HUES64 (cell line): ENCODE measurements at regions not wholly inside any gene's neighbourhood (a gene's known extent, or its start where the extent isn't known, plus 50 kb on each side); places are given as distances from the start of the nearest gene placed in this dataset.

Source experiments
- H3K27ac ChIP-seq: 2 replicates; pipeline ENCODE4 v1.7.0; 2013; ENCODE audit warnings: low read depth, low read length, inconsistent platforms
- H3K27me3 ChIP-seq: 2 replicates; pipeline ENCODE4 v1.6.1; 2013; ENCODE audit warnings: mild to moderate bottlenecking, low read length; ENCODE audit not compliant: insufficient read depth
- H3K36me3 ChIP-seq: 2 replicates; pipeline ENCODE4 v1.6.1; 2013; ENCODE audit warnings: mild to moderate bottlenecking, low read length; ENCODE audit not compliant: insufficient read depth
- H3K4me1 ChIP-seq: 2 replicates; pipeline ENCODE4 v1.6.1; 2013; ENCODE audit warnings: mild to moderate bottlenecking, low read length, moderate library complexity; ENCODE audit not compliant: insufficient read depth
- H3K4me3 ChIP-seq: 2 replicates; pipeline ENCODE4 v1.5.1; 2013; ENCODE audit warnings: mild to moderate bottlenecking, low read length, moderate library complexity
- H3K9ac ChIP-seq: 2 replicates; pipeline ENCODE4 v1.6.1; 2013; ENCODE audit warnings: mild to moderate bottlenecking, low read depth, low read length
- H3K9me3 ChIP-seq: 2 replicates; pipeline ENCODE4 v1.6.1; 2013; ENCODE audit warnings: low read depth, low read length; ENCODE audit not compliant: insufficient read depth
- WGBS: fragments of 150-250, 120-280 bp; methylation state at CpG from one replicate; pipeline ENCODE4 v1.1.7; 2013; ENCODE audit warnings: missing lambda C conversion rate; 5-methylcytosine and 5-hydroxymethylcytosine counted together

DNA sequence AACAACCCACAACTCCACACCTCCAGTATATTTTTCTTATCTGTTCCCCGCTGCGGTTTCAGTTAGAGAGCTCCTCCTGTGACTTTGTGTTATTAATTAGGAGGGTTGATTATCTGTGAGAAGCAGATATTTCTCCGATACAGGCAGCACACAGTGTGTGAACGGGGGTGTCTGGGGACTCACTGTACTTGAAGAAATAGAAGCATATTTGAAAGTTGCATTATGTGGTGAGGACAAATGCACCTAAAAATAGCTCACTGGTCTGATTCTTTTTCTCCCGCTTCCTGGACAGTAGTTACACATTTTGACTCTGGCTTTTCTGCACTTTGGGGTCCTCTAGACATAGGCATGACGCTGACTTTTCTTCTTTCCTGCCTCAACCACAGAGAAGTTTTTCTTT lies 277.7 kb downstream of the VRK1 start:
- WGBS, result 88% methylated on average over 6 of the region's 6 CpGs

DNA sequence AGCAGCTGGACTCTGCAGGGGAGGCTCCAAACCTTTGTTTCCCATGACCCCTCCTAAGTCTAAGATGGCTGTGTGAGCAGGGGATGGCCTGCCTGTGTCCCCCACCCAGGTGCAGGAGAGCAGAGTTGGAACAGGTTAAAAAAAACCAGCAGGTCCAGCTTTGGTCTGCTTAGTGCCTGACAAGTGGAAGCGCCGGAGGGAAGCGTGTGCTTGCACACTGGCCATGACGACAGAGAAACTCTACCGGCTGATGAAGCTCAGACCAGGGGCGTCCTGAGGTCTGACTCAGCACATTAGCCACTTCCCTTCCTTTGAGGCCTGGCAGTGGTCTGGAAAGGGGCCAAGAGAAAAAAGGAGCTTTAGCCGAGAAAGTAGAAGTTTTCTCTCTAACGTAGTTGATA lies 280.1 kb downstream of the VRK1 start:
- H3K36me3 ChIP-seq, result no peaks in the 10 kb centered on the region
- no peaks in the 10 kb centered on the region for H3K9me3 ChIP-seq
- no peaks in the 10 kb centered on the region for H3K27me3 ChIP-seq
- H3K4me3 ChIP-seq, result no peak overlapping the region
- no peaks in the 10 kb centered on the region for H3K4me1 ChIP-seq
- WGBS, result 86% methylated on average over 8 of the region's 8 CpGs
- no peak overlapping the region for H3K27ac ChIP-seq
- H3K9ac ChIP-seq, result no peak overlapping the region

More for the DNA sequence above, 277.7 kb downstream of the VRK1 start:
- no peak overlapping the region for H3K9ac ChIP-seq
- no peak overlapping the region for H3K4me3 ChIP-seq
- no peaks in the 10 kb centered on the region for H3K27me3 ChIP-seq
- H3K36me3 ChIP-seq, result no peaks in the 10 kb centered on the region
- no peak overlapping the region for H3K27ac ChIP-seq
- H3K4me1 ChIP-seq, result no peaks in the 10 kb centered on the region; the same call in 1 of the 2 replicates
- H3K9me3 ChIP-seq, result no peaks in the 10 kb centered on the region

DNA sequence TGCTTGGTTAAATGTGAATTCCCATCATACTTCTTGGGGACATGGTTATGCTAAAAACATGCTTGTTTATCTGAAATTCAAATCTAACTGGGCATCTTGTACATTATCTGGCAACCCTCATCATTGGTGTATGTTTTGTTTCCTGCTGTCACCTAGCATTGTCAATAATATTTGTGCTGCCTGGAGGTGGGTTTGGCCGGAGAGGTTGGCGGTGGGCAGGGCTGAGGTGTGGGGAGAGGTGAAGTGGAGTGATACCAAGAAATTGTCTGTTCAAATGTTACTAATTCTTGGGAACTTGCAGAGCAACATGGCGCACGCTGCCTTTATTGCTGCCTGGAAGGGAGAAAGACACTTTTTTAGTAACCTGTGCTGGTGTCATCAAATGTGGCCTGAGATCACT lies 280.5 kb downstream of the VRK1 start:
- no peak overlapping the region for H3K4me3 ChIP-seq
- no peak overlapping the region for H3K27ac ChIP-seq
- H3K9me3 ChIP-seq, result no peaks in the 10 kb centered on the region
- WGBS, result 94% methylated on average over 4 of the region's 4 CpGs
- H3K36me3 ChIP-seq, result no peaks in the 10 kb centered on the region
- no peaks in the 10 kb centered on the region for H3K27me3 ChIP-seq
- no peaks in the 10 kb centered on the region for H3K4me1 ChIP-seq
- H3K9ac ChIP-seq, result no peak overlapping the region

DNA sequence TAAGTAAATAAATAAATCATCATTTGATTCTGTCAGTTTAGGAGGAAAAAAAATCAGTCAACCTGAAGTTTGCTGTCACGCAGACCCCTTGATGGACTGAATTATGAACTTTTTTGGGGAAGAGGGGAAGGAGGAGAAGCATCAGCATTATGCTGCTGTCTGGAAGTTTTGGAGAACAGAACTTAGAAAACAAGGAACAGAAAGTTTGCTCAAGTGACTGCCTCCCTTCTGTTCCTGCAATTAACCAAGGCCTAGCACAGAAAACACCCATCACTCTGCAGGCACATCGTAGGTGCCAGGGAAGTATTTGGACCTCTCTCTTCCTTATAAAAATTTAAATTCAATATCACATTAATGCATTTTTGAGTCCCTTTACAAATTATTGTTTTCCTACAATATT lies 283.8 kb downstream of the VRK1 start:
- Histone ChIP-seq H3K27me3 (no peaks in the 10 kb centered on the region), H3K4me3 (no peak overlapping the region), H3K36me3 (no peaks in the 10 kb centered on the region), H3K4me1 (no peaks in the 10 kb centered on the region), H3K9ac (no peak overlapping the region), H3K27ac (no peak overlapping the region), H3K9me3 (no peaks in the 10 kb centered on the region)
- WGBS, result 95% methylated on average over 2 of the region's 2 CpGs

DNA sequence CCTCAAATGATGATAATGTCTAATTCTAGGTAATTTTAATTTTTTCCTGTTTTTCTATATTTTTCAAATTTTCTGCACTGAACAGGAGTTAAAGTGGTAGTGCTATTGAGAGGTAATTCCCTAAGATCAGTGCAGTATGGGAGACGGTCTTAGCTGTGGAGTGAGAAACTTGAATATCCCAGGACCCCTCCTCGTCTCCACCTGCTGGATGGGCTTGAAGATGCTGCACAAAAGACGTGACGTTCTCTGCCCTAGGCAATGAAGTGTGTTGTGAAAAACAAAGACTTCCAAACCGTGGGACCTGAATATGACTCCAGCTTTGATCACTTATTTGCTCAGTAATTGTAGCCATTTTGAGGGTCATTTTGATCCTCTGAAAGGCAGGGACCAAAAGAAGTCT lies 298.1 kb downstream of the VRK1 start:
- Histone ChIP-seq H3K36me3 (no peaks in the 10 kb centered on the region), H3K4me3 (no peak overlapping the region), H3K4me1 (no peaks in the 10 kb centered on the region), H3K9ac (no peak overlapping the region), H3K27me3 (no peaks in the 10 kb centered on the region), H3K27ac (no peak overlapping the region), H3K9me3 (no peaks in the 10 kb centered on the region)
- 66% methylated on average over 5 of the region's 5 CpGs for WGBS

DNA sequence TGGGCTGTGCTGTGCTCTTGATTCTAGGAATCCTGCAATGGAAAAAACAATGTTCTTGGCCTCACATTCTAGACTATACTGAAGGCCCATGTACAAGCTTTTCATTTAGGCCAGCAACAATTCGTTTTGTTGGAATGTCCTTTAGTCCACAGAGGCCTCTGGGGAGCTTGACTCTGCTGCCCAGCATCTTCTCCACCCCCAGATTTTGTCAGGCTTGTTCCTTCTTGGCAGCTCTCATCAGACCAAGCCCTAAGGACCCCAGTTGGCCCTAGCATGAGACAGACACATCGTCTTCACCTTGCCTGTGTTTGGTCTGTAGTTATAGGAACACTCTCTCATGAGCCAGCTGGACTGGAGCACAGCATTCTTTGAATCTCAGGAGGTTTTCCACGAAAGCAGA lies 300.1 kb downstream of the VRK1 start:
- Histone ChIP-seq H3K36me3 (no peaks in the 10 kb centered on the region), H3K9me3 (no peaks in the 10 kb centered on the region)
- WGBS, result 86% methylated on average over 3 of the region's 3 CpGs

DNA sequence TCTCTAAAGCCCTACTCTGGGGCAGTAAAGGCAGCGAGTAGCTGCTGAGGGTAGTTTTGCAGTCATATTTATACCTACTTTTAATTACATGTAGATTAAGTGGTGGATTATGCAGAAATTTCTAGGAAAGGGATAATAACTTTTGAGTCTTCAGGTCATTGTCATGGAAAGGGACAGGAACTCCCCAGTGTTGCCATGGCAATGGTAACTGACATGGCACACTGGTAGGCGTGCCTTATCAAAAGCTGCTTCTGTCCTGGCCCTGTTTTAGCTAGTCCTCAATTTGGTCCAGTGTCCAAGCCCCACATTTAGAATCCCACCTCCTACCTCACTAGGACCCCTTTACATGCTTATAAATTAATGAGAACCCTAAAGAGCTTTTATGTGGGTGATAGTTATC lies 303.1 kb downstream of the VRK1 start:
- Histone ChIP-seq H3K4me3 (no peak overlapping the region), H3K9ac (no peak overlapping the region), H3K27ac (no peak overlapping the region), H3K36me3 (no peaks in the 10 kb centered on the region), H3K4me1 (no peaks in the 10 kb centered on the region), H3K9me3 (no peaks in the 10 kb centered on the region), H3K27me3 (no peaks in the 10 kb centered on the region)
- WGBS, result 89% methylated on average over 1 of the region's 2 CpGs

More for the DNA sequence above, 300.1 kb downstream of the VRK1 start:
- H3K4me3 ChIP-seq, result no peak overlapping the region
- no peak overlapping the region for H3K9ac ChIP-seq
- no peaks in the 10 kb centered on the region for H3K4me1 ChIP-seq
- H3K27me3 ChIP-seq, result no peaks in the 10 kb centered on the region
- no peak overlapping the region for H3K27ac ChIP-seq

DNA sequence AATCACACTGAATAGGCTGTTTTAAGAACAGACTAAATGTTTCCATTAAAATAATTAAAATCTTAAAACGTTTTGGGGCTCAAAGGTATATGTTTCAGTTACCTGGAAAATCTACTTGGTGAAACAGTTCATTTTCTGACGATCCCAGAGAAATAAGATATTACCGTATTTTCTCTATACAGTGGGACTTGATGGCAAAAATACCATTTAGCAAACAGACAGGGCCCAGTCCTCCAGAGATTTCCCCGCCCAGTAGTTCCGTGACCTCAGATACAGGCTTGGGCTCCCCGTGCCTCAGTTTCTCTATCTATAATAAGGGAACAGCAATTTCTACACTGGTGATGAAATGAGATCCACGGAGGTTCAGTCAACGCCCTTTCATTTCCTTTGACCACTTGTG lies 304.4 kb downstream of the VRK1 start:
- Histone ChIP-seq H3K4me1 (no peaks in the 10 kb centered on the region), H3K9ac (no peak overlapping the region), H3K27ac (no peak overlapping the region), H3K9me3 (no peaks in the 10 kb centered on the region), H3K36me3 (no peaks in the 10 kb centered on the region), H3K27me3 (no peaks in the 10 kb centered on the region), H3K4me3 (no peak overlapping the region)
- WGBS, result 90% methylated on average over 8 of the region's 8 CpGs

DNA sequence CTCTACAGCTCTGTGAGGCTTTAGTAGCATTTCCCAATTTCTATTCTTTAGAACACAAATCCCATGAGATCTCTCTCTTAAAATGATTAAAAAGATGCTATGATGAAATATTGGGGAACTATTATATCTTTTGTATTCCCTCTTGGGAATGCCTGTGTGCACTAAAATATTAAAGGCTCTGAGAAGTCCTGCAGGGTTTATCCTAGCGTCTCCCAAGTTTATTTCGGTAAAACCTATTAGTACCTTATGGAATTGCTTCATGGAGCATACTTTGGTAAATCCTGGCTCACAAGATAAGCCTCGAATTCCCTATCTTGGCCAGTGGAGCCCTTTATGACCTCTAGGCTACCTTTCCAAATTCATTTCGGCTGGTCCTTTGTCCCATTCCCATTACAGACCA lies 306.8 kb downstream of the VRK1 start:
- Histone ChIP-seq H3K36me3 (no peaks in the 10 kb centered on the region), H3K4me1 (no peaks in the 10 kb centered on the region), H3K4me3 (no peak overlapping the region), H3K27me3 (no peaks in the 10 kb centered on the region), H3K27ac (no peak overlapping the region), H3K9me3 (no peaks in the 10 kb centered on the region), H3K9ac (no peak overlapping the region)
- 96% methylated on average over 4 of the region's 4 CpGs for WGBS

DNA sequence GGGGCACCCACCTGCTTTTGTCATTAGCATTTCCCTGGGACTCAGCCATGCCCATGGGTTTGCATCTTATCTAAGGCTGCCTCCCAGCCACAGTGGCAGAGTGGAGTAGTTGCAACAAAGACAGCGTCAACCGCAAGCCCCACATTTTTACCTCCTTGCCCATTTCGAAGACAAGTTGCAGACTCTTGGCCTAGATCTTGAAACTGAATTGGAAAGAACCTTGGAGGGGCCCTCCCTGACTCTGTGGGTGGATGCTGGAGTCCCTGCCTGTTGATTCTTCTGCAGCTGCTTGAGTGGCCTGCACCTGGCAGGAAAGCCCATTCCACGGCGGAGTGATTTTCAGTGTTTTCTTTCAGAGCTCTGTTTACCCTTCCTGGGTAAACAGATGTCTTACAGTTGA lies 309.0 kb downstream of the VRK1 start:
- 89% methylated on average over 5 of the region's 5 CpGs for WGBS
- H3K9ac ChIP-seq, result no peak overlapping the region
- H3K27ac ChIP-seq, result no peak overlapping the region

DNA sequence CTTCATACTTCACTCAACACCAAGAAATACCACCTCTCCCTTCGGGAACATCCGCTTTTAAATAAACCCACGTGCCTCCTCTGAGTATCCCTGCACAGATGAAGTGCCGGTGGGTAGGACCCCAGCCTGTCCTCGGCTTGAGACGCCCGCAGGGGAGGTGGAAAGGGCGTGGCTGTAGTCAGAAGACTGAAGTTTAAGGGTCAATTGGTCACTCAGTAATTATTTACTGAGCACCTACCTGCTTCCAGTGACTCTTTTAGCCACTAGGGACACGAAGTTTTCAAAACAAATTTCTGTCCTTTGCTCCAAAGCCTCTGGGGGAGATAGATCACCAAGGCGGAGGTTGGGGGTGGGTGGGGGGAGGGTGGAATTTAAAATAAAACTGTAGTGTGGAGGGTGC lies 309.4 kb downstream of the VRK1 start:
- H3K27me3 ChIP-seq, result no peaks in the 10 kb centered on the region
- no peaks in the 10 kb centered on the region for H3K36me3 ChIP-seq
- H3K9ac ChIP-seq, result no peak overlapping the region
- H3K4me3 ChIP-seq, result no peak overlapping the region
- H3K9me3 ChIP-seq, result no peaks in the 10 kb centered on the region
- WGBS, result 89% methylated on average over 9 of the region's 10 CpGs
- no peaks in the 10 kb centered on the region for H3K4me1 ChIP-seq
- no peak overlapping the region for H3K27ac ChIP-seq

More for the DNA sequence above, 309.0 kb downstream of the VRK1 start:
- no peaks in the 10 kb centered on the region for H3K27me3 ChIP-seq
- H3K4me1 ChIP-seq, result no peaks in the 10 kb centered on the region
- H3K4me3 ChIP-seq, result no peak overlapping the region
- no peaks in the 10 kb centered on the region for H3K36me3 ChIP-seq
- no peaks in the 10 kb centered on the region for H3K9me3 ChIP-seq

DNA sequence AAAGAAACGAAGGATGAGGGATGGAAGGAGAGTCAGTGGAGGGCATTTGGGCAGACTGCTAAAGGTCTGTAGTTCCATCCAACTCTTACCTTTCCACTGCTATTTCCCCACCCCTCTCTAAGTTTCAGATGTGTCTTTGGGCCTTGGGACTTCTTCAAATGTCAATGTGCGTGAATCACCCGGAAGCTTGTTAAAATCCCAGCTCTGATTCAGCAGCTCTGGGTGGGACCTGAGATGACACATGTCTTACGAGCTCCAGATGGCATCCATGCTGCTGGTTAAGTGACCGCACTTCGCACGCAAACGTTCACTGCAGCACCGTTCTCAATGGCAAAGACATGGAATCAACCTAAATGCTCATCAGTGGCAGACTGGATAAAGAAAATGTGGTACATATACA lies 309.9 kb downstream of the VRK1 start:
- no peaks in the 10 kb centered on the region for H3K36me3 ChIP-seq

More for the DNA sequence above, 309.9 kb downstream of the VRK1 start:
- Histone ChIP-seq H3K9ac (no peak overlapping the region), H3K27ac (no peak overlapping the region), H3K4me1 (no peaks in the 10 kb centered on the region), H3K9me3 (no peaks in the 10 kb centered on the region), H3K4me3 (no peak overlapping the region), H3K27me3 (no peaks in the 10 kb centered on the region)
- 98% methylated on average over 9 of the region's 9 CpGs for WGBS
